GM12874 (cell line): ENCODE measurements at regions not wholly inside any gene's neighbourhood (a gene's known extent, or its start where the extent isn't known, plus 50 kb on each side); places are given as distances from the start of the nearest gene placed in this dataset.

Experiments
- CTCF ChIP-seq: IDR thresholded peaks from 2 replicates; pipeline ENCODE4 v1.5.1; 2011; ENCODE audit warnings: low read depth, mild to moderate bottlenecking, control low read depth, low read length, moderate library complexity; ENCODE audit not compliant: insufficient read depth

- TF ChIP-seq CTCF: no peak
Observed at GRCh38 chr7:115113776-115114175, 191.9 kb downstream of the MDFIC start.

- TF ChIP-seq CTCF: no peak
Observed at GRCh38 chr7:115113131-115113530, 191.2 kb downstream of the MDFIC start.

GRCh38 chr7:115110523-115110922 lies 188.6 kb downstream of the MDFIC start:
- no peak for TF ChIP-seq CTCF

GRCh38 chr7:115106316-115106715 lies 184.4 kb downstream of the MDFIC start:
- TF ChIP-seq CTCF: no peak

- TF ChIP-seq CTCF: no peak
Observed at GRCh38 chr7:115102738-115103137, 180.8 kb downstream of the MDFIC start.

- TF ChIP-seq CTCF: no peak
Observed at GRCh38 chr7:115101199-115101598, 179.3 kb downstream of the MDFIC start.

- TF ChIP-seq CTCF: no peak
Observed at GRCh38 chr7:115099906-115100305, 178.0 kb downstream of the MDFIC start.

GRCh38 chr7:115097175-115097671 lies 175.3 kb downstream of the MDFIC start:
- TF ChIP-seq CTCF: no peak
